H9 (cell line): ENCODE measurements at regions not wholly inside any gene's neighbourhood (a gene's known extent, or its start where the extent isn't known, plus 50 kb on each side); places are given as distances from the start of the nearest gene placed in this dataset.

Experiments used
- DNase-seq: peaks from one replicate; pipeline ENCODE4 v3.0.0-alpha.2; 2017
- H2AFZ ChIP-seq: one replicate; pipeline ENCODE4 v1.6.1; 2013; ENCODE audit warnings: mild to moderate bottlenecking, low read length, control low read depth, moderate library complexity
- H2AK5ac ChIP-seq: 2 replicates; pipeline ENCODE4 v1.6.1; 2013; ENCODE audit warnings: low read length, control low read depth, mixed read lengths; ENCODE audit not compliant: insufficient read length
- H2BK120ac ChIP-seq: one replicate; pipeline ENCODE4 v1.6.1; 2013; ENCODE audit warnings: low read depth, mild to moderate bottlenecking, low read length, control low read depth, inconsistent platforms; ENCODE audit not compliant: poor library complexity, severe bottlenecking
- H2BK12ac ChIP-seq: 2 replicates; pipeline ENCODE4 v1.6.1; 2013; ENCODE audit warnings: low read length, control low read depth, mixed read lengths, low read depth; ENCODE audit not compliant: insufficient read length
- H2BK15ac ChIP-seq: 2 replicates; pipeline ENCODE4 v1.6.1; 2013; ENCODE audit warnings: low read depth, low read length, control low read depth
- H2BK20ac ChIP-seq: one replicate; pipeline ENCODE4 v1.6.1; 2013; ENCODE audit warnings: low read depth, mild to moderate bottlenecking, low read length, control low read depth, inconsistent platforms; ENCODE audit not compliant: poor library complexity, severe bottlenecking
- H2BK5ac ChIP-seq: 2 replicates; pipeline ENCODE4 v1.6.1; 2013; ENCODE audit warnings: low read length, control low read depth, mixed read lengths; ENCODE audit not compliant: insufficient read length
- H3K14ac ChIP-seq: 2 replicates; pipeline ENCODE4 v1.6.1; 2013; ENCODE audit warnings: low read length, control low read depth; ENCODE audit not compliant: insufficient read depth
- H3K18ac ChIP-seq: 2 replicates; pipeline ENCODE4 v1.6.1; 2013; ENCODE audit warnings: low read depth, mild to moderate bottlenecking, mixed read lengths, low read length, control low read depth; ENCODE audit not compliant: insufficient read length
- H3K23ac ChIP-seq: 2 replicates; pipeline ENCODE4 v1.6.1; 2013; ENCODE audit warnings: low read length, control low read depth, mixed read lengths, low read depth; ENCODE audit not compliant: insufficient read length
- H3K23me2 ChIP-seq: 2 replicates; pipeline ENCODE4 v1.6.1; 2013; ENCODE audit warnings: low read depth, mild to moderate bottlenecking, mixed read lengths, low read length, control low read depth; ENCODE audit not compliant: insufficient read length, poor library complexity, severe bottlenecking
- H3K27ac ChIP-seq: 2 replicates; pipeline ENCODE4 v1.5.1; 2013; ENCODE audit warnings: low read length, control low read depth, mixed read lengths, low read depth; ENCODE audit not compliant: insufficient read length
- H3K27me3 ChIP-seq: 2 replicates; pipeline ENCODE4 v1.6.1; 2013; ENCODE audit warnings: low read length, control low read depth, inconsistent platforms; ENCODE audit not compliant: insufficient read depth
- H3K4ac ChIP-seq: 2 replicates; pipeline ENCODE4 v1.6.1; 2013; ENCODE audit warnings: low read depth, mild to moderate bottlenecking, control low read depth, inconsistent platforms, low read length, moderate library complexity
- H3K4me1 ChIP-seq: 2 replicates; pipeline ENCODE4 v1.6.1; 2013; ENCODE audit warnings: low read length, control low read depth, inconsistent platforms; ENCODE audit not compliant: insufficient read depth
- H3K4me2 ChIP-seq: 2 replicates; pipeline ENCODE4 v1.6.1; 2013; ENCODE audit warnings: low read length, control low read depth, mixed read lengths; ENCODE audit not compliant: insufficient read length, insufficient read depth
- H3K56ac ChIP-seq: 2 replicates; pipeline ENCODE4 v1.6.1; 2013; ENCODE audit warnings: low read depth, mild to moderate bottlenecking, mixed read lengths, low read length, control low read depth; ENCODE audit not compliant: insufficient read length
- H3K79me1 ChIP-seq: 2 replicates; pipeline ENCODE4 v1.6.1; 2013; ENCODE audit warnings: low read depth, mild to moderate bottlenecking, moderate library complexity, low read length, control low read depth, inconsistent platforms; ENCODE audit not compliant: insufficient read depth, poor library complexity, severe bottlenecking
- H3K79me2 ChIP-seq: 2 replicates; pipeline ENCODE4 v1.6.1; 2013; ENCODE audit warnings: low read length, control low read depth, inconsistent platforms; ENCODE audit not compliant: insufficient read depth
- H3K9ac ChIP-seq: 2 replicates; pipeline ENCODE4 v1.6.1; 2013; ENCODE audit warnings: low read length, control low read depth, mixed read lengths; ENCODE audit not compliant: insufficient read length; ENCODE audit errors: extremely low read depth
- H3K9me3 ChIP-seq: one replicate; pipeline ENCODE4 v1.6.1; 2013; ENCODE audit warnings: low read depth, low read length, inconsistent platforms; ENCODE audit not compliant: control insufficient read depth
- H3T11ph ChIP-seq: one replicate; pipeline ENCODE4 v1.6.1; 2013; ENCODE audit warnings: mild to moderate bottlenecking, low read length, control low read depth, inconsistent platforms
- H4K20me1 ChIP-seq: one replicate; pipeline ENCODE4 v1.6.1; 2013; ENCODE audit not compliant: control insufficient read depth, insufficient read length, insufficient read depth
- H4K5ac ChIP-seq: 2 replicates; pipeline ENCODE4 v1.6.1; 2013; ENCODE audit warnings: low read depth, mild to moderate bottlenecking, mixed read lengths, low read length, control low read depth; ENCODE audit not compliant: insufficient read length
- H4K8ac ChIP-seq: replicated peaks from 2 replicates; pipeline ENCODE4 v1.6.1; 2013; ENCODE audit warnings: low read length, control low read depth, mixed read lengths, low read depth; ENCODE audit not compliant: insufficient read length
- H4K91ac ChIP-seq: 2 replicates; pipeline ENCODE4 v1.6.1; 2013; ENCODE audit warnings: low read depth, mild to moderate bottlenecking, moderate library complexity, mixed read lengths, low read length, control low read depth; ENCODE audit not compliant: insufficient read length
- H3K27ac Mint-ChIP-seq, 3 experiments: 2 replicates in 2 of 3; 3 replicates in 1 of 3; pipeline ENCODE4 v1.8.0; 2020 to 2021; ENCODE audit warnings: mixed read lengths in 3 of 3, mild to moderate bottlenecking in 1 of 3, moderate library complexity in 1 of 3
- H3K27me3 Mint-ChIP-seq: 2 replicates; pipeline ENCODE4 v1.8.0; 2021; ENCODE audit warnings: low read depth, mild to moderate bottlenecking, moderate library complexity, mixed read lengths
- H3K36me3 Mint-ChIP-seq, 3 experiments: 2 replicates in 2 of 3; 3 replicates in 1 of 3; pipeline ENCODE4 v1.8.0; 2020 to 2021; ENCODE audit warnings: low read depth in 3 of 3, mixed read lengths in 3 of 3; ENCODE audit not compliant: insufficient read depth in 1 of 3
- H3K4me1 Mint-ChIP-seq, 2 experiments: 2 replicates each; pipeline ENCODE4 v1.8.0; 2020; ENCODE audit warnings: mixed read lengths in 2 of 2
- H3K4me3 Mint-ChIP-seq, 2 experiments: 2 replicates in 1 of 2; 3 replicates in 1 of 2; pipeline ENCODE4 v1.8.0; 2020 to 2021; ENCODE audit warnings: mild to moderate bottlenecking in 2 of 2, mixed read lengths in 2 of 2, moderate library complexity in 1 of 2
- H3K9me3 Mint-ChIP-seq, 2 experiments: 2 replicates in 1 of 2; 3 replicates in 1 of 2; pipeline ENCODE4 v1.8.0; 2020; ENCODE audit warnings: mild to moderate bottlenecking in 2 of 2, mixed read lengths in 2 of 2, moderate library complexity in 1 of 2
- WGBS: extraction: QIAGEN DNeasy Blood & Tissue Kit; methylation state at CpG from one replicate; pipeline ENCODE4 v1.1.7; 2013; ENCODE audit warnings: missing lambda C conversion rate, low lambda C conversion rate, mixed read lengths; ENCODE audit not compliant: insufficient read length; ENCODE audit errors: extremely low coverage; 5-methylcytosine and 5-hydroxymethylcytosine counted together
- TF ChIP-seq, protein P1 (sequence below): fragments of 200-600 bp; sonication (generic); conservative IDR thresholded peaks from 3 replicates; pipeline ENCODE4 v1.8.0; 2021; ENCODE audit warnings: antibody characterized with exemption, mild to moderate bottlenecking

- no peak overlapping the region for H2BK5ac ChIP-seq
- H4K20me1 ChIP-seq, result no peaks in the 10 kb centered on the region
- Mint-ChIP-seq H3K4me3 (no peak overlapping the region), H3K36me3 (peaks cover 0 to 13% (median 0%) of the 10 kb centered on the region in 3 experiments; a peak in 5 of 7 replicates), H3K4me1 (peaks cover 5 to 8% of the 10 kb centered on the region in 2 experiments), H3K9me3 (peaks cover 4 to 7% of the 10 kb centered on the region in 2 experiments; a peak in 3 of 5 replicates), H3K27me3 (no peaks in the 10 kb centered on the region), H3K27ac (no peak overlapping the region)
- no peak overlapping the region for H4K5ac ChIP-seq
- no peak overlapping the region for H2BK120ac ChIP-seq
- no peak overlapping the region for H3K14ac ChIP-seq
- WGBS, result no CpG with 5 or more reads among the region's 2 CpGs
- DNase-seq, result no peak
- H3K79me2 ChIP-seq, result no peaks in the 10 kb centered on the region
- H4K8ac ChIP-seq, result no peak overlapping the region
- no peaks in the 10 kb centered on the region for H3K27me3 ChIP-seq
- H3K4me2 ChIP-seq, result no peak overlapping the region
- no peak overlapping the region for H2BK15ac ChIP-seq
- no peak overlapping the region for H3K4ac ChIP-seq
- no peak overlapping the region for H3K18ac ChIP-seq
- H3K9me3 ChIP-seq, result no peaks in the 10 kb centered on the region
- H3K56ac ChIP-seq, result no peak overlapping the region
- TF ChIP-seq, protein P1, sequence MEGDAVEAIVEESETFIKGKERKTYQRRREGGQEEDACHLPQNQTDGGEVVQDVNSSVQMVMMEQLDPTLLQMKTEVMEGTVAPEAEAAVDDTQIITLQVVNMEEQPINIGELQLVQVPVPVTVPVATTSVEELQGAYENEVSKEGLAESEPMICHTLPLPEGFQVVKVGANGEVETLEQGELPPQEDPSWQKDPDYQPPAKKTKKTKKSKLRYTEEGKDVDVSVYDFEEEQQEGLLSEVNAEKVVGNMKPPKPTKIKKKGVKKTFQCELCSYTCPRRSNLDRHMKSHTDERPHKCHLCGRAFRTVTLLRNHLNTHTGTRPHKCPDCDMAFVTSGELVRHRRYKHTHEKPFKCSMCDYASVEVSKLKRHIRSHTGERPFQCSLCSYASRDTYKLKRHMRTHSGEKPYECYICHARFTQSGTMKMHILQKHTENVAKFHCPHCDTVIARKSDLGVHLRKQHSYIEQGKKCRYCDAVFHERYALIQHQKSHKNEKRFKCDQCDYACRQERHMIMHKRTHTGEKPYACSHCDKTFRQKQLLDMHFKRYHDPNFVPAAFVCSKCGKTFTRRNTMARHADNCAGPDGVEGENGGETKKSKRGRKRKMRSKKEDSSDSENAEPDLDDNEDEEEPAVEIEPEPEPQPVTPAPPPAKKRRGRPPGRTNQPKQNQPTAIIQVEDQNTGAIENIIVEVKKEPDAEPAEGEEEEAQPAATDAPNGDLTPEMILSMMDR, result no peak
- H2BK12ac ChIP-seq, result no peak overlapping the region
- no peak overlapping the region for H2AK5ac ChIP-seq
- no peak overlapping the region for H4K91ac ChIP-seq
- no peak overlapping the region for H2AFZ ChIP-seq
- H2BK20ac ChIP-seq, result no peak overlapping the region
- H3T11ph ChIP-seq, result no peak overlapping the region
- H3K23ac ChIP-seq, result no peak overlapping the region
- no peak overlapping the region for H3K9ac ChIP-seq
- no peaks in the 10 kb centered on the region for H3K23me2 ChIP-seq
- H3K27ac ChIP-seq, result no peak overlapping the region
- no peaks in the 10 kb centered on the region for H3K4me1 ChIP-seq
- no peaks in the 10 kb centered on the region for H3K79me1 ChIP-seq
These were observed 95.4 kb upstream of the SEMA3C start for GRCh38 chr7:81014266-81014665.
